ENCODE measurements at regions not wholly inside any gene's neighbourhood (a gene's known extent, or its start where the extent isn't known, plus 50 kb on each side); places are given as distances from the start of the nearest gene placed in this dataset.

- Histone ChIP-seq H3K27ac (ENCODE audit: low read length) (no peak overlapping the region), H3K4me3 (ENCODE audit: low read depth in 1 of 2, low read length in 2 of 2) (no peak overlapping the region), H3K4me2 (ENCODE audit: insufficient read depth, low read length) (no peak overlapping the region), H3K9ac (ENCODE audit: low read depth, low read length) (no peak overlapping the region), H3K36me3 (ENCODE audit: insufficient read depth, low read length) (no peaks in the 10 kb centered on the region), H3K4me1 (ENCODE audit: insufficient read depth, low read length) (no peaks in the 10 kb centered on the region), H3K27me3 (ENCODE audit: insufficient read depth, low read length, poor library complexity) (no peaks in the 10 kb centered on the region), H4K20me1 (ENCODE audit: insufficient read depth, low read length) (no peaks in the 10 kb centered on the region), H3K9me3 (ENCODE audit: insufficient read depth, low read length, severe bottlenecking) (no peaks in the 10 kb centered on the region), H2AFZ (ENCODE audit: low read depth, low read length) (no peak overlapping the region), H3K79me2 (ENCODE audit: insufficient read depth, low read length) (no peaks in the 10 kb centered on the region)
- no peak for DNase-seq
- ATAC-seq (ENCODE audit: insufficient read depth, low read depth), result no peak
- TF ChIP-seq EZH2 (IDR thresholded peaks at IDR 0.05; ENCODE audit: borderline replicate concordance, low read depth, low read length, severe bottlenecking) (no peak), CTCF (IDR thresholded peaks at IDR 0.05; ENCODE audit: borderline replicate concordance, extremely low read depth, low read length, poor library complexity, severe bottlenecking) (no peak)
These were observed 185.3 kb downstream of the OGFRL1 start for GRCh38 chr6:71473926-71474325.

GRCh38 chr6:71474942-71475341, 186.3 kb downstream of the OGFRL1 start:
- no peak for ATAC-seq (ENCODE audit: insufficient read depth, low read depth)
- DNase-seq, result no peak
- no peaks in the 10 kb centered on the region for H3K36me3 ChIP-seq (ENCODE audit: insufficient read depth, low read length)
- H3K4me1 ChIP-seq (ENCODE audit: insufficient read depth, low read length), result no peaks in the 10 kb centered on the region
- H3K9me3 ChIP-seq (ENCODE audit: insufficient read depth, low read length, severe bottlenecking), result no peaks in the 10 kb centered on the region
- no peak overlapping the region for H3K27ac ChIP-seq (ENCODE audit: low read length)
- no peaks in the 10 kb centered on the region for H3K79me2 ChIP-seq (ENCODE audit: insufficient read depth, low read length)
- H3K9ac ChIP-seq (ENCODE audit: low read depth, low read length), result no peak overlapping the region
- no peak overlapping the region for H3K4me3 ChIP-seq (ENCODE audit: low read depth in 1 of 2, low read length in 2 of 2)
- no peaks in the 10 kb centered on the region for H4K20me1 ChIP-seq (ENCODE audit: insufficient read depth, low read length)
- TF ChIP-seq CTCF (IDR thresholded peaks at IDR 0.05; ENCODE audit: borderline replicate concordance, extremely low read depth, low read length, poor library complexity, severe bottlenecking) (no peak), EZH2 (IDR thresholded peaks at IDR 0.05; ENCODE audit: borderline replicate concordance, low read depth, low read length, severe bottlenecking) (no peak)
- no peaks in the 10 kb centered on the region for H3K27me3 ChIP-seq (ENCODE audit: insufficient read depth, low read length, poor library complexity)
- H3K4me2 ChIP-seq (ENCODE audit: insufficient read depth, low read length), result no peak overlapping the region
- no peak overlapping the region for H2AFZ ChIP-seq (ENCODE audit: low read depth, low read length)

GRCh38 chr6:71476371-71476770, 187.8 kb downstream of the OGFRL1 start:
- Histone ChIP-seq H2AFZ (ENCODE audit: low read depth, low read length) (no peak overlapping the region), H3K9me3 (ENCODE audit: insufficient read depth, low read length, severe bottlenecking) (no peaks in the 10 kb centered on the region), H4K20me1 (ENCODE audit: insufficient read depth, low read length) (no peaks in the 10 kb centered on the region), H3K27ac (ENCODE audit: low read length) (no peak overlapping the region), H3K79me2 (ENCODE audit: insufficient read depth, low read length) (no peaks in the 10 kb centered on the region), H3K36me3 (ENCODE audit: insufficient read depth, low read length) (no peaks in the 10 kb centered on the region), H3K4me2 (ENCODE audit: insufficient read depth, low read length) (no peak overlapping the region), H3K9ac (ENCODE audit: low read depth, low read length) (no peak overlapping the region), H3K27me3 (ENCODE audit: insufficient read depth, low read length, poor library complexity) (no peaks in the 10 kb centered on the region), H3K4me1 (ENCODE audit: insufficient read depth, low read length) (no peaks in the 10 kb centered on the region), H3K4me3 (ENCODE audit: low read depth in 1 of 2, low read length in 2 of 2) (no peak overlapping the region)
- TF ChIP-seq EZH2 (IDR thresholded peaks at IDR 0.05; ENCODE audit: borderline replicate concordance, low read depth, low read length, severe bottlenecking), result no peak
- no peak for TF ChIP-seq CTCF (IDR thresholded peaks at IDR 0.05; ENCODE audit: borderline replicate concordance, extremely low read depth, low read length, poor library complexity, severe bottlenecking)
- DNase-seq, result no peak
- ATAC-seq (ENCODE audit: insufficient read depth, low read depth), result no peak

- no peaks in the 10 kb centered on the region for H3K27me3 ChIP-seq (ENCODE audit: insufficient read depth, low read length, poor library complexity)
- no peaks in the 10 kb centered on the region for H3K9me3 ChIP-seq (ENCODE audit: insufficient read depth, low read length, severe bottlenecking)
- no peak overlapping the region for H2AFZ ChIP-seq (ENCODE audit: low read depth, low read length)
- no peak overlapping the region for H3K4me3 ChIP-seq (ENCODE audit: low read depth in 1 of 2, low read length in 2 of 2)
- ATAC-seq (ENCODE audit: insufficient read depth, low read depth) (no peak), DNase-seq (no peak)
- no peaks in the 10 kb centered on the region for H3K4me1 ChIP-seq (ENCODE audit: insufficient read depth, low read length)
- TF ChIP-seq CTCF (IDR thresholded peaks at IDR 0.05; ENCODE audit: borderline replicate concordance, extremely low read depth, low read length, poor library complexity, severe bottlenecking), result no peak
- TF ChIP-seq EZH2 (IDR thresholded peaks at IDR 0.05; ENCODE audit: borderline replicate concordance, low read depth, low read length, severe bottlenecking), result no peak
- H3K27ac ChIP-seq (ENCODE audit: low read length), result no peak overlapping the region
- no peaks in the 10 kb centered on the region for H3K36me3 ChIP-seq (ENCODE audit: insufficient read depth, low read length)
- no peak overlapping the region for H3K9ac ChIP-seq (ENCODE audit: low read depth, low read length)
- no peaks in the 10 kb centered on the region for H4K20me1 ChIP-seq (ENCODE audit: insufficient read depth, low read length)
- H3K79me2 ChIP-seq (ENCODE audit: insufficient read depth, low read length), result no peaks in the 10 kb centered on the region
- no peak overlapping the region for H3K4me2 ChIP-seq (ENCODE audit: insufficient read depth, low read length)
These were observed 188.3 kb downstream of the OGFRL1 start for GRCh38 chr6:71476872-71477271.

Data from DND-41 (cell line).